ENCODE measurements at regions not wholly inside any gene's neighbourhood (a gene's known extent, or its start where the extent isn't known, plus 50 kb on each side); places are given as distances from the start of the nearest gene placed in this dataset.

- no peaks in the 10 kb centered on the region for H4K20me1 ChIP-seq (ENCODE audit: insufficient read depth)
- H3K79me2 ChIP-seq (ENCODE audit: insufficient read depth): no peaks in the 10 kb centered on the region
- TF ChIP-seq REST (IDR thresholded peaks at IDR 0.05; ENCODE audit: low read depth, low read length): no peak
- peak; percentile 51; the same call in 1 of the 2 replicates for TF ChIP-seq FOSL2 (IDR thresholded peaks at IDR 0.05; ENCODE audit: borderline replicate concordance, low read depth)
- no peak for TF ChIP-seq SIN3A (IDR thresholded peaks at IDR 0.05; ENCODE audit: borderline replicate concordance, low read depth, low read length)
- TF ChIP-seq TCF12 (IDR thresholded peaks at IDR 0.05): 0 out of 2 replicates have a peak, but pooled peaks have one; percentile 5
- no peak for TF ChIP-seq TAF1 (IDR thresholded peaks at IDR 0.05; ENCODE audit: borderline replicate concordance, low read depth, low read length)
- no peak for TF ChIP-seq MXI1 (IDR thresholded peaks at IDR 0.05; ENCODE audit: low read depth, low read length)
- TF ChIP-seq POLR2AphosphoS5 (IDR thresholded peaks at IDR 0.05; ENCODE audit: low read depth, low read length): no peak
- CTCF ChIA-PET: interaction anchor here (1.0 kb wide), 1 partner anchor 22 kb away, joined by 3 read pairs; no protein-coding TSS in a partner anchor
- no peak overlapping the region for H3K27ac ChIP-seq (ENCODE audit: low read depth in 2 of 2, low read length in 1 of 2)
- no peaks in the 10 kb centered on the region for H3F3A ChIP-seq (replicated peaks; ENCODE audit: insufficient read depth)
- no peak overlapping the region for H3K4me3 ChIP-seq (ENCODE audit: low read depth in 2 of 2, low read length in 1 of 2)
- no peaks in the 10 kb centered on the region for H3K9me3 ChIP-seq
- DNase-seq: no peak
- no peak overlapping the region for H3K4me2 ChIP-seq
- H3K4me1 ChIP-seq (ENCODE audit: control insufficient read depth in 1 of 2, insufficient read depth in 2 of 2, low read depth in 1 of 2, low read length in 1 of 2): peaks cover 0 to 3% of the 10 kb centered on the region in 2 experiments; a peak in 2 of 4 replicates
- WGBS (ENCODE audit: low lambda C conversion rate): 43% methylated on average over 2 of the region's 2 CpGs
- no peak overlapping the region for H2AFZ ChIP-seq (ENCODE audit: low read depth)
- no peaks in the 10 kb centered on the region for H3K9me2 ChIP-seq
- POLR2A ChIA-PET: no interaction called here
- no peaks in the 10 kb centered on the region for H3K36me3 ChIP-seq (replicated peaks in 1 of 2; ENCODE audit: control insufficient read depth in 1 of 2, insufficient read depth in 2 of 2, low read length in 1 of 2)
- H3K9ac ChIP-seq: no peak overlapping the region
- no peaks in the 10 kb centered on the region for H3K27me3 ChIP-seq (ENCODE audit: insufficient read depth)
These were observed 617.6 kb upstream of the UBE2E2 start for GRCh38 chr3:22585504-22585903.

- Histone ChIP-seq H3K9ac (no peak overlapping the region), H3K4me3 (ENCODE audit: low read depth in 2 of 2, low read length in 1 of 2) (no peak overlapping the region), H3F3A (replicated peaks; ENCODE audit: insufficient read depth) (no peaks in the 10 kb centered on the region), H4K20me1 (ENCODE audit: insufficient read depth) (no peaks in the 10 kb centered on the region), H3K27me3 (ENCODE audit: insufficient read depth) (no peaks in the 10 kb centered on the region), H3K79me2 (ENCODE audit: insufficient read depth) (no peaks in the 10 kb centered on the region), H3K36me3 (replicated peaks in 1 of 2; ENCODE audit: control insufficient read depth in 1 of 2, insufficient read depth in 2 of 2, low read length in 1 of 2) (no peaks in the 10 kb centered on the region), H2AFZ (ENCODE audit: low read depth) (no peak overlapping the region), H3K9me2 (no peaks in the 10 kb centered on the region), H3K4me1 (ENCODE audit: control insufficient read depth in 1 of 2, insufficient read depth in 2 of 2, low read depth in 1 of 2, low read length in 1 of 2) (peaks cover 0 to 3% of the 10 kb centered on the region in 2 experiments; a peak in 2 of 4 replicates), H3K27ac (ENCODE audit: low read depth in 2 of 2, low read length in 1 of 2) (no peak overlapping the region), H3K4me2 (no peak overlapping the region), H3K9me3 (no peaks in the 10 kb centered on the region)
- ChIA-PET POLR2A (no interaction called here), CTCF (interaction anchor here (1.0 kb wide), 1 partner anchor 22 kb away, joined by 3 read pairs; no protein-coding TSS in a partner anchor)
- peak; percentile 6 for DNase-seq
- 82% methylated on average over 2 of the region's 2 CpGs for WGBS (ENCODE audit: low lambda C conversion rate)
- TF ChIP-seq EZH2phosphoT487 (IDR thresholded peaks at IDR 0.05; ENCODE audit: borderline replicate concordance, low read depth) (no peak), TCF12 (IDR thresholded peaks at IDR 0.05) (no peak), GATA2 (CRISPR knock-in tag; IDR thresholded peaks at IDR 0.05) (no peak), JUND (IDR thresholded peaks at IDR 0.05) (no peak), NRF1 (IDR thresholded peaks at IDR 0.05; ENCODE audit: low read depth, low read length) (no peak), USF2 (IDR thresholded peaks at IDR 0.05; ENCODE audit: borderline replicate concordance, low read depth, low read length) (no peak), MEF2A (IDR thresholded peaks at IDR 0.05; ENCODE audit: borderline replicate concordance, low read depth) (no peak), TAF1 (IDR thresholded peaks at IDR 0.05; ENCODE audit: borderline replicate concordance, low read depth, low read length) (no peak), RCOR1 (IDR thresholded peaks at IDR 0.05; ENCODE audit: low read length) (no peak), FOXM1 (IDR thresholded peaks at IDR 0.05; ENCODE audit: low read depth) (no peak), REST (IDR thresholded peaks at IDR 0.05; ENCODE audit: low read depth, low read length) (no peak)
- TF ChIP-seq, protein P1, sequence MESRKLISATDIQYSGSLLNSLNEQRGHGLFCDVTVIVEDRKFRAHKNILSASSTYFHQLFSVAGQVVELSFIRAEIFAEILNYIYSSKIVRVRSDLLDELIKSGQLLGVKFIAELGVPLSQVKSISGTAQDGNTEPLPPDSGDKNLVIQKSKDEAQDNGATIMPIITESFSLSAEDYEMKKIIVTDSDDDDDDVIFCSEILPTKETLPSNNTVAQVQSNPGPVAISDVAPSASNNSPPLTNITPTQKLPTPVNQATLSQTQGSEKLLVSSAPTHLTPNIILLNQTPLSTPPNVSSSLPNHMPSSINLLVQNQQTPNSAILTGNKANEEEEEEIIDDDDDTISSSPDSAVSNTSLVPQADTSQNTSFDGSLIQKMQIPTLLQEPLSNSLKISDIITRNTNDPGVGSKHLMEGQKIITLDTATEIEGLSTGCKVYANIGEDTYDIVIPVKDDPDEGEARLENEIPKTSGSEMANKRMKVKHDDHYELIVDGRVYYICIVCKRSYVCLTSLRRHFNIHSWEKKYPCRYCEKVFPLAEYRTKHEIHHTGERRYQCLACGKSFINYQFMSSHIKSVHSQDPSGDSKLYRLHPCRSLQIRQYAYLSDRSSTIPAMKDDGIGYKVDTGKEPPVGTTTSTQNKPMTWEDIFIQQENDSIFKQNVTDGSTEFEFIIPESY (IDR thresholded peaks at IDR 0.05; ENCODE audit: borderline replicate concordance, low read depth): no peak
- TF ChIP-seq, protein P2, sequence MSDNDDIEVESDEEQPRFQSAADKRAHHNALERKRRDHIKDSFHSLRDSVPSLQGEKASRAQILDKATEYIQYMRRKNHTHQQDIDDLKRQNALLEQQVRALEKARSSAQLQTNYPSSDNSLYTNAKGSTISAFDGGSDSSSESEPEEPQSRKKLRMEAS (IDR thresholded peaks at IDR 0.05; ENCODE audit: low read depth): no peak
These were observed 617.2 kb upstream of the UBE2E2 start for GRCh38 chr3:22585911-22586310.

Measured in SK-N-SH (cell line).